GM06990 (cell line): ENCODE measurements at regions not wholly inside any gene's neighbourhood (a gene's known extent, or its start where the extent isn't known, plus 50 kb on each side); places are given as distances from the start of the nearest gene placed in this dataset.

Experiments
- DNase-seq: peaks from one replicate; pipeline ENCODE4 v3.0.0-alpha.2; 2011; ENCODE audit not compliant: insufficient read length; ENCODE audit errors: extremely low read depth
- H3K27me3 ChIP-seq: replicated peaks from 2 replicates; pipeline ENCODE4 v1.6.0; 2011; ENCODE audit warnings: low read length; ENCODE audit not compliant: control insufficient read depth, insufficient read depth
- H3K36me3 ChIP-seq: 2 replicates; pipeline ENCODE4 v1.5.1; 2011; ENCODE audit warnings: low read length; ENCODE audit not compliant: control insufficient read depth, insufficient read depth
- H3K4me3 ChIP-seq: replicated peaks from 2 replicates; pipeline ENCODE4 v1.5.1; 2011; ENCODE audit warnings: low read depth, mild to moderate bottlenecking, control low read depth, low read length
- CTCF ChIP-seq: IDR thresholded peaks from 2 replicates; pipeline ENCODE4 v1.5.1; 2011; ENCODE audit warnings: low read length, control low read depth, mild to moderate bottlenecking, inconsistent platforms; ENCODE audit not compliant: insufficient read depth, poor library complexity, severe bottlenecking

GRCh38 chr11:123284454-123284853, 89.4 kb upstream of the CLMP start:
- no peak overlapping the region for H3K4me3 ChIP-seq
- H3K27me3 ChIP-seq = no peaks in the 10 kb centered on the region
- DNase-seq = no peak
- no peak for TF ChIP-seq CTCF
- no peaks in the 10 kb centered on the region for H3K36me3 ChIP-seq

- Histone ChIP-seq H3K4me3 (no peak overlapping the region), H3K36me3 (no peaks in the 10 kb centered on the region), H3K27me3 (no peaks in the 10 kb centered on the region)
- DNase-seq = no peak
- TF ChIP-seq CTCF = no peak
Observed at GRCh38 chr11:123282597-123282996, 87.5 kb upstream of the CLMP start.

- H3K4me3 ChIP-seq = no peak overlapping the region
- no peaks in the 10 kb centered on the region for H3K36me3 ChIP-seq
- no peak for TF ChIP-seq CTCF
- H3K27me3 ChIP-seq = no peaks in the 10 kb centered on the region
- DNase-seq = no peak
Observed at GRCh38 chr11:123273616-123274015, 78.6 kb upstream of the CLMP start.

GRCh38 chr11:123272565-123272964, 77.5 kb upstream of the CLMP start:
- Histone ChIP-seq H3K4me3 (no peak overlapping the region), H3K27me3 (no peaks in the 10 kb centered on the region), H3K36me3 (no peaks in the 10 kb centered on the region)
- TF ChIP-seq CTCF = no peak
- DNase-seq = no peak

- no peak for DNase-seq
- no peaks in the 10 kb centered on the region for H3K27me3 ChIP-seq
- no peaks in the 10 kb centered on the region for H3K36me3 ChIP-seq
- H3K4me3 ChIP-seq = no peak overlapping the region
- no peak for TF ChIP-seq CTCF
Observed at GRCh38 chr11:123268156-123268555, 73.1 kb upstream of the CLMP start.

GRCh38 chr11:123265951-123266350, 70.9 kb upstream of the CLMP start:
- H3K36me3 ChIP-seq = no peaks in the 10 kb centered on the region
- DNase-seq = no peak
- H3K4me3 ChIP-seq = no peak overlapping the region
- no peak for TF ChIP-seq CTCF
- H3K27me3 ChIP-seq = no peaks in the 10 kb centered on the region
